ENCODE measurements at regions not wholly inside any gene's neighbourhood (a gene's known extent, or its start where the extent isn't known, plus 50 kb on each side); places are given as distances from the start of the nearest gene placed in this dataset.

DNA sequence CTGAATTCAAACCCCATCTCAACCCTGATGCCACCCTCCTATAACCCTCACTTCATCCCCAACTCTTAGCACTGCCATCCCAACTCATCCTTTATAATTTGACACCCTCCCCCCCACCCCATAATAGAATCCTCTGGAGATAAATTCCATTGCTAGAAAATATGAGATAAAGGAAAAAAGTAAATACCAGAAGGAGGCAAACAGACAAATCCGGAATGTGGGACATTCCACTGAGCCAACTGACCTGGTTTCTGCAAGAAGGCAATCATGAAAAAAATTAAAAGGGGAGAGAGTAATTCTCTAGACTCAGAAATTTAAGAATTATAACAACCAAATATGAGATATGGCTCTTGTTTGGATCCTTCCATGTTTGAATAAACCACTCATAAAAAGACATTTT, 132.4 kb downstream of the CYP26B1 start:
- TF ChIP-seq, protein P1, sequence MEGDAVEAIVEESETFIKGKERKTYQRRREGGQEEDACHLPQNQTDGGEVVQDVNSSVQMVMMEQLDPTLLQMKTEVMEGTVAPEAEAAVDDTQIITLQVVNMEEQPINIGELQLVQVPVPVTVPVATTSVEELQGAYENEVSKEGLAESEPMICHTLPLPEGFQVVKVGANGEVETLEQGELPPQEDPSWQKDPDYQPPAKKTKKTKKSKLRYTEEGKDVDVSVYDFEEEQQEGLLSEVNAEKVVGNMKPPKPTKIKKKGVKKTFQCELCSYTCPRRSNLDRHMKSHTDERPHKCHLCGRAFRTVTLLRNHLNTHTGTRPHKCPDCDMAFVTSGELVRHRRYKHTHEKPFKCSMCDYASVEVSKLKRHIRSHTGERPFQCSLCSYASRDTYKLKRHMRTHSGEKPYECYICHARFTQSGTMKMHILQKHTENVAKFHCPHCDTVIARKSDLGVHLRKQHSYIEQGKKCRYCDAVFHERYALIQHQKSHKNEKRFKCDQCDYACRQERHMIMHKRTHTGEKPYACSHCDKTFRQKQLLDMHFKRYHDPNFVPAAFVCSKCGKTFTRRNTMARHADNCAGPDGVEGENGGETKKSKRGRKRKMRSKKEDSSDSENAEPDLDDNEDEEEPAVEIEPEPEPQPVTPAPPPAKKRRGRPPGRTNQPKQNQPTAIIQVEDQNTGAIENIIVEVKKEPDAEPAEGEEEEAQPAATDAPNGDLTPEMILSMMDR (IDR thresholded peaks at IDR 0.05; ENCODE audit: poor library complexity) = no peak
- no peak for TF ChIP-seq EZH2phosphoT487 (IDR thresholded peaks at IDR 0.05; ENCODE audit: low read depth, severe bottlenecking, unreplicated experiment)

Measured in hepatocyte (in vitro differentiated cells).